Renal cortex interstitium (tissue), 11 donors: ENCODE measurements at regions not wholly inside any gene's neighbourhood (a gene's known extent, or its start where the extent isn't known, plus 50 kb on each side); places are given as distances from the start of the nearest gene placed in this dataset.

Experiments
- DNase-seq, 11 donors: peaks; one replicate each; pipeline ENCODE4 v3.0.0-alpha.2; 2013; ENCODE audit warnings: low read depth in 9 of 11, low spot score in 4 of 11; ENCODE audit errors: extremely low read depth in 1 of 11

- no peak for DNase-seq
Observed at GRCh38 chr2:103254611-103255010, 492.8 kb downstream of the TMEM182 start.

GRCh38 chr2:103264058-103264768 lies 502.4 kb downstream of the TMEM182 start:
- DNase-seq = no peak

GRCh38 chr2:103265521-103265920 lies 503.7 kb downstream of the TMEM182 start:
- no peak for DNase-seq

- no peak for DNase-seq
Observed at GRCh38 chr2:103268841-103269498, 507.1 kb downstream of the TMEM182 start.

GRCh38 chr2:103276869-103277268 lies 515.0 kb downstream of the TMEM182 start:
- DNase-seq = no peak

GRCh38 chr2:103284750-103285149 lies 522.9 kb downstream of the TMEM182 start:
- no peak for DNase-seq

GRCh38 chr2:103285354-103285753 lies 523.5 kb downstream of the TMEM182 start:
- no peak for DNase-seq

GRCh38 chr2:103287746-103288145 lies 525.9 kb downstream of the TMEM182 start:
- DNase-seq = no peak

- DNase-seq = no peak
Observed at GRCh38 chr2:103288696-103289095, 526.9 kb downstream of the TMEM182 start.

GRCh38 chr2:103289105-103289725 lies 527.4 kb downstream of the TMEM182 start:
- DNase-seq = no peak

- no peak for DNase-seq
Observed at GRCh38 chr2:103292573-103292972, 530.7 kb downstream of the TMEM182 start.

- no peak for DNase-seq
Observed at GRCh38 chr2:103293067-103293741, 531.4 kb downstream of the TMEM182 start.

GRCh38 chr2:103293742-103294077 lies 531.9 kb downstream of the TMEM182 start:
- no peak for DNase-seq

- no peak for DNase-seq
Observed at GRCh38 chr2:103294420-103294819, 532.6 kb downstream of the TMEM182 start.

GRCh38 chr2:103295591-103295990 lies 533.8 kb downstream of the TMEM182 start:
- DNase-seq = no peak

GRCh38 chr2:103324671-103325070 lies 562.8 kb downstream of the TMEM182 start:
- no peak for DNase-seq

- DNase-seq = no peak
Observed at GRCh38 chr2:103327386-103327785, 565.6 kb downstream of the TMEM182 start.

GRCh38 chr2:103327966-103328365 lies 566.1 kb downstream of the TMEM182 start:
- no peak for DNase-seq

GRCh38 chr2:103335403-103335802 lies 573.6 kb downstream of the TMEM182 start:
- DNase-seq = no peak

GRCh38 chr2:103338819-103339218 lies 577.0 kb downstream of the TMEM182 start:
- DNase-seq = no peak
